ENCODE measurements at regions not wholly inside any gene's neighbourhood (a gene's known extent, or its start where the extent isn't known, plus 50 kb on each side); places are given as distances from the start of the nearest gene placed in this dataset.

DNA sequence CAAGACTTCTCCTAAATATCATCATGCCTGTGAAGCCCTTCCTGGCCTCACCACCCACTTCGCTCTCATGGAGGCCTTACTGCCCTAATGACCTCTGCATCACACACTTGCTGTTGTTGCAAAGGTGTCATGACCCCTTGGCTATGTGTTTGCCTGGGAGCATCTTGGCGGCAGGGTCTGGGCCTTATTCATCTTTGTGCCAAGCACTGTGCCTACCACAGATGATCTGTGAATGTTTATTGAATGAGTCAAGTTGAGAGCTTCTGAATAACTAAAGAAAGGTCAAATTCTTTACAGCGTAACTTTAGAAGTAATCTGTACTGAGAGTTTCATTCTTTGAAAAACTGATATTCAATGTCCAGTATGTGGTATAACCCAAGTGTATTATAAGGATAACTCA is 113.3 kb downstream of the TTC8 start:
- no peak for DNase-seq (ENCODE audit: low spot score in 2 of 2)
- TF ChIP-seq POLR2A (IDR thresholded peaks at IDR 0.05) (no peak), POLR2AphosphoS5 (IDR thresholded peaks at IDR 0.05) (no peak)
- TF ChIP-seq, protein P1, sequence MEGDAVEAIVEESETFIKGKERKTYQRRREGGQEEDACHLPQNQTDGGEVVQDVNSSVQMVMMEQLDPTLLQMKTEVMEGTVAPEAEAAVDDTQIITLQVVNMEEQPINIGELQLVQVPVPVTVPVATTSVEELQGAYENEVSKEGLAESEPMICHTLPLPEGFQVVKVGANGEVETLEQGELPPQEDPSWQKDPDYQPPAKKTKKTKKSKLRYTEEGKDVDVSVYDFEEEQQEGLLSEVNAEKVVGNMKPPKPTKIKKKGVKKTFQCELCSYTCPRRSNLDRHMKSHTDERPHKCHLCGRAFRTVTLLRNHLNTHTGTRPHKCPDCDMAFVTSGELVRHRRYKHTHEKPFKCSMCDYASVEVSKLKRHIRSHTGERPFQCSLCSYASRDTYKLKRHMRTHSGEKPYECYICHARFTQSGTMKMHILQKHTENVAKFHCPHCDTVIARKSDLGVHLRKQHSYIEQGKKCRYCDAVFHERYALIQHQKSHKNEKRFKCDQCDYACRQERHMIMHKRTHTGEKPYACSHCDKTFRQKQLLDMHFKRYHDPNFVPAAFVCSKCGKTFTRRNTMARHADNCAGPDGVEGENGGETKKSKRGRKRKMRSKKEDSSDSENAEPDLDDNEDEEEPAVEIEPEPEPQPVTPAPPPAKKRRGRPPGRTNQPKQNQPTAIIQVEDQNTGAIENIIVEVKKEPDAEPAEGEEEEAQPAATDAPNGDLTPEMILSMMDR (IDR thresholded peaks at IDR 0.05): no peak
- Histone ChIP-seq H3K4me1 (no peaks in the 10 kb centered on the region), H3K27ac (no peak overlapping the region), H3K36me3 (no peaks in the 10 kb centered on the region), H3K27me3 (no peaks in the 10 kb centered on the region), H3K4me3 (no peak overlapping the region), H3K9me3 (no peaks in the 10 kb centered on the region)
- intact Hi-C loops (cut with DNase I; ENCODE audit: low total_unique reads): no loop called here

DNA sequence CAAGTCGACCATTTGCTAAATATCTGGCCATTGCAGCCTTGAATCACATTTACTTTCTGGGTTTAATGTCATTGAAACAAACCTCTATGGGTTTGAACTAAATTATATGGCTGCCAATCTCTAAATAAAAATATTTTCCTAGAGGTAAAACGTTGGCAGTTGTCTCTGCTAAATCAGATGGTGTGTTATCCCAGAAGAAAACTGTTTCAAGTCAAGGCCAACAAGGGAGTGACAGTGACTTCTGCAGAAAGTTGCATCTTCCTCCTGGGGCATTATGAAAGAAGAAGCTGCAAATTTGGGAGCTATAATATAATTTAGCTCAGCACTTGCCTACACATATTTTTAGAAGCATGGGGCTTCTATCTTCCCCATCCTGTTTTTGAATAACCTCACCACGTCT is 116.2 kb downstream of the TTC8 start:
- intact Hi-C loops (cut with DNase I; ENCODE audit: low total_unique reads): loop anchor here (1.0 kb wide), 1 partner anchor 20 kb away; no protein-coding TSS in a partner anchor
- Histone ChIP-seq H3K27ac (no peak overlapping the region), H3K27me3 (no peaks in the 10 kb centered on the region), H3K36me3 (no peaks in the 10 kb centered on the region), H3K4me1 (no peaks in the 10 kb centered on the region), H3K9me3 (peaks cover 3 to 4% of the 10 kb centered on the region in 2 donors), H3K4me3 (no peak overlapping the region)
- TF ChIP-seq, protein P1 (IDR thresholded peaks at IDR 0.05): no peak
- TF ChIP-seq POLR2A (IDR thresholded peaks at IDR 0.05): no peak
- no peak for TF ChIP-seq POLR2AphosphoS5 (IDR thresholded peaks at IDR 0.05)
- DNase-seq (ENCODE audit: low spot score in 2 of 2): no peak

DNA sequence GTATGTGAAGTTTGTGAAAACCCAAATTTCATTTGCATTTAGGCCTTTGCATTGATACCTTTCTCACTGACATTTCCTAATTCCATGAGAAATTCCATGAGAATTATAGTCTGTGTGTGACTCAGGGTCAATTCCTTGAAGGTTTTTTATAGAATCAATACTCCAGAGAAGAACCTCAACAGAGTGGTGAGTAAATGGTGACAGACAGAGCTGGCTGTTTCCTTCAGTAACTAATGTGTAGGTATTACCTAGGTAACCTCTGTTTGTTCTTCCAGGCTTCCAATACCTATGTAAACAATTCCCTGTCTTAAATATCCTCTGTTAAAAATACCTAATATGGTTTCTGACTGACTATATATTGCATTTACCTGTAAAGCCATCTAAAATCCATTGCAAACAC is 117.0 kb downstream of the TTC8 start:
- Histone ChIP-seq H3K27ac (no peak overlapping the region), H3K27me3 (no peaks in the 10 kb centered on the region), H3K9me3 (peaks cover 3 to 4% of the 10 kb centered on the region in 2 donors), H3K4me3 (no peak overlapping the region), H3K36me3 (no peaks in the 10 kb centered on the region), H3K4me1 (no peaks in the 10 kb centered on the region)
- intact Hi-C loops (cut with DNase I; ENCODE audit: low total_unique reads): no loop called here
- TF ChIP-seq POLR2AphosphoS5 (IDR thresholded peaks at IDR 0.05): no peak
- TF ChIP-seq, protein P1 (IDR thresholded peaks at IDR 0.05): no peak
- TF ChIP-seq POLR2A (IDR thresholded peaks at IDR 0.05): no peak
- no peak for DNase-seq (ENCODE audit: low spot score in 2 of 2)

DNA sequence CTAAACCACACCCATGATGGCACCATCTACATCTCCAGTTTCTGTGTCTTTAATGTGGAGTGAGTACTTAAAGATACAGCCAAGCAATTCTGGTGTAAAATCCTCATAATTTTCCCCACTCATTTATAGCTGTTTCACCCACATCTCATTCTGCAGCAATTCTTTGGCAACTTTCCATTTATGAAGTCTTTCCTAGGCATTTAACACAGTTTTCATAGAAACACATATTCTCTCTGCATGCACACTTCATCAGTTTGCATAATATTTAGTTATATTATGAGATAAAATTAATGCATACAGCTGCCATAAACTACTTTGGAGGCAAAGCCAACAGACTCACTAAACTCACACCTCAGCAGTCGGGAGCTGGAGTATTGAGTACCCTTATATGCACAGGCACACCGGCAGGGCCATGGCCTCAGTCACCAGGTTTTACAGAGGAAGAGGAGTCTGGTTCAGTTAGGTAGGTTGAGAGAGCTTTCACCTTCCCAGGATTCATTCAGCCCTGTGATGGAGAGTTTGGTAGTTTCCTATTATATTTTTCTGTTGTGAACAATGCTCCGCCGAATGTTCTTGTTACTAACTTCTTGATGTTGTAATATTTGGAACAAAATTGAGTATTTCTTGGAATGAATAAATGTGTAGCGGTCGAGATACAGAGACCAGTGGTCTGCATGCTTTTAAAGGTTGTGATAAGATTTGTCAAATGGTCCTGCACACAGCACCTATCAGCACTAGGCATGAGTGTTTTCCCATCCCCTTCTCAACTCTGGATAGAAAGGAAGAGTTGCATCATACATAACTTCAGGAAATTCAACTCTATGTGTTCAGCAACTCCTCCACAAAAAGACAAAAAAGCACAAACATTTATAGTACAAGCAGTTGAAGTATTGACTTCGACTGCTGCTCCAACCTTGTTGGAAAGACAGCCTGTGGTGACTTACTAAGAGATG is 123.5 kb downstream of the TTC8 start:
- no peaks in the 10 kb centered on the region for H3K27me3 ChIP-seq
- no peak overlapping the region for H3K4me3 ChIP-seq
- H3K9me3 ChIP-seq: peaks cover 3 to 19% of the 10 kb centered on the region in 2 donors
- no peak overlapping the region for H3K27ac ChIP-seq
- H3K36me3 ChIP-seq: no peaks in the 10 kb centered on the region
- no peaks in the 10 kb centered on the region for H3K4me1 ChIP-seq
- intact Hi-C loops (cut with DNase I; ENCODE audit: low total_unique reads): no loop called here
- DNase-seq (ENCODE audit: low spot score in 2 of 2): no peak
- TF ChIP-seq, protein P1 (IDR thresholded peaks at IDR 0.05): no peak
- no peak for TF ChIP-seq POLR2A (IDR thresholded peaks at IDR 0.05)
- TF ChIP-seq POLR2AphosphoS5 (IDR thresholded peaks at IDR 0.05): no peak

DNA sequence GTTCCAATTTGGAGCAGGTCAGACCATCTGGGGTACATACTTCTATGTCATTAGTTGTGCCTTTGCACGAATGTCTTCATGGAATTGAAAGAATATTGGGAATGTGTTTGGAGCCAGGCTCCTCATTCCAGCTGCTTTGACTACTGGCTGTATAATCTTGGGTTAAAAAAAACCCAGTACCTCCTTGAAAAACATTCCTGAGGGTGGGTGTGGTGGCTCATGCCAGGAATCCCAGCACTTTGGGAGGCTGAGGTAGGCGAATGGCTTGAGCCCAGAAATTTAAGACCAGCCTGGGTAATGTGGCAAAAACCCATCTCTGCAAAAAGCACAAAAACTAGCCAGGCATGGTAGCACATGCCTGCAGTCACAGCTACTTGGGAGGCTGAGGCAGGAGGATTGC is 125.6 kb downstream of the TTC8 start:
- Histone ChIP-seq H3K4me3 (no peak overlapping the region), H3K9me3 (peaks cover 0 to 15% of the 10 kb centered on the region in 2 donors), H3K27ac (no peak overlapping the region), H3K36me3 (no peaks in the 10 kb centered on the region), H3K27me3 (no peaks in the 10 kb centered on the region), H3K4me1 (no peaks in the 10 kb centered on the region)
- DNase-seq (ENCODE audit: low spot score in 2 of 2): no peak
- TF ChIP-seq POLR2A (IDR thresholded peaks at IDR 0.05) (no peak), POLR2AphosphoS5 (IDR thresholded peaks at IDR 0.05) (no peak)
- intact Hi-C loops (cut with DNase I; ENCODE audit: low total_unique reads): no loop called here

Data from breast epithelium (tissue), 4 donors.